HG03196 (cell line): ENCODE measurements at regions not wholly inside any gene's neighbourhood (a gene's known extent, or its start where the extent isn't known, plus 50 kb on each side); places are given as distances from the start of the nearest gene placed in this dataset.
"Not testable (repeated sequence)": the region's sequence is repeated elsewhere in the genome, so short reads cannot be mapped to it uniquely, and the experiment has no call there.

Source experiments
- ATAC-seq: cut with Tn5 transposase; IDR thresholded peaks from one replicate; pipeline ENCODE4 v1.9.1; 2021; ENCODE audit not compliant: unreplicated experiment

- ATAC-seq = no peak
These were observed 583.6 kb downstream of the FBXO15 start for GRCh38 chr18:73563901-73564472.

GRCh38 chr18:73563345-73563744 is 584.3 kb downstream of the FBXO15 start:
- no peak for ATAC-seq

- ATAC-seq = no peak
These were observed 590.7 kb downstream of the FBXO15 start for GRCh38 chr18:73556904-73557303.

- no peak for ATAC-seq
These were observed 595.5 kb downstream of the FBXO15 start for GRCh38 chr18:73552171-73552570.

- ATAC-seq = no peak
These were observed 596.4 kb downstream of the FBXO15 start for GRCh38 chr18:73551211-73551610.

- no peak for ATAC-seq
These were observed 598.4 kb downstream of the FBXO15 start for GRCh38 chr18:73549236-73549635.

GRCh38 chr18:73545472-73545871 is 602.2 kb downstream of the FBXO15 start:
- ATAC-seq = no peak

GRCh38 chr18:73544617-73545016 is 603.0 kb downstream of the FBXO15 start:
- ATAC-seq = no peak

GRCh38 chr18:73544032-73544431 is 603.6 kb downstream of the FBXO15 start:
- no peak for ATAC-seq

- ATAC-seq = no peak
These were observed 611.6 kb downstream of the FBXO15 start for GRCh38 chr18:73535990-73536389.

- no peak for ATAC-seq
These were observed 612.4 kb downstream of the FBXO15 start for GRCh38 chr18:73535189-73535588.

GRCh38 chr18:73531601-73532000 is 616.0 kb downstream of the FBXO15 start:
- no peak for ATAC-seq

- no peak for ATAC-seq
These were observed 619.6 kb downstream of the FBXO15 start for GRCh38 chr18:73528066-73528465.

- no peak for ATAC-seq
These were observed 627.4 kb downstream of the FBXO15 start for GRCh38 chr18:73520229-73520628.

- not testable (repeated sequence) for ATAC-seq
These were observed 631.6 kb downstream of the FBXO15 start for GRCh38 chr18:73516056-73516455.

- ATAC-seq = no peak
These were observed 633.2 kb downstream of the FBXO15 start for GRCh38 chr18:73514449-73514848.

- ATAC-seq = no peak
These were observed 635.7 kb downstream of the FBXO15 start for GRCh38 chr18:73511771-73512503.

- ATAC-seq = no peak
These were observed 638.2 kb downstream of the FBXO15 start for GRCh38 chr18:73509460-73509859.

GRCh38 chr18:73503326-73503725 is 635.5 kb upstream of the NETO1 start:
- ATAC-seq = no peak

GRCh38 chr18:73487966-73488365 is 620.2 kb upstream of the NETO1 start:
- ATAC-seq = no peak

- no peak for ATAC-seq
These were observed 617.4 kb upstream of the NETO1 start for GRCh38 chr18:73485166-73485565.

- no peak for ATAC-seq
These were observed 615.1 kb upstream of the NETO1 start for GRCh38 chr18:73482901-73483300.

GRCh38 chr18:73479477-73479876 is 611.7 kb upstream of the NETO1 start:
- no peak for ATAC-seq
